Duodenal mucosa (tissue), 2 donors: ENCODE measurements at regions not wholly inside any gene's neighbourhood (a gene's known extent, or its start where the extent isn't known, plus 50 kb on each side); places are given as distances from the start of the nearest gene placed in this dataset.

Experiments used
- H3K27ac ChIP-seq: one replicate; pipeline ENCODE4 v1.7.0; 2013; ENCODE audit warnings: low read depth, low read length
- H3K27me3 ChIP-seq, 2 donors: one replicate each; pipeline ENCODE4 v1.7.0; 2013; ENCODE audit warnings: low read length in 2 of 2, control low read depth in 1 of 2; ENCODE audit not compliant: insufficient read depth in 2 of 2, control insufficient read depth in 1 of 2
- H3K36me3 ChIP-seq, 2 donors: one replicate each; pipeline ENCODE4 v1.7.0; 2013; ENCODE audit warnings: low read length in 2 of 2, control low read depth in 1 of 2; ENCODE audit not compliant: insufficient read depth in 2 of 2, control insufficient read depth in 1 of 2
- H3K4me1 ChIP-seq, 2 donors: one replicate each; pipeline ENCODE4 v1.7.0; 2013; ENCODE audit warnings: low read length in 2 of 2, control low read depth in 1 of 2; ENCODE audit not compliant: insufficient read depth in 2 of 2, control insufficient read depth in 1 of 2
- H3K4me3 ChIP-seq, 2 donors: one replicate each; pipeline ENCODE4 v1.7.0; 2013; ENCODE audit warnings: low read length in 2 of 2, low read depth in 1 of 2
- H3K9ac ChIP-seq, 2 donors: one replicate each; pipeline ENCODE4 v1.7.0; 2013; ENCODE audit warnings: low read length in 2 of 2, low read depth in 1 of 2
- H3K9me3 ChIP-seq, 2 donors: one replicate each; pipeline ENCODE4 v1.7.0; 2013; ENCODE audit warnings: low read length in 2 of 2, control low read depth in 1 of 2; ENCODE audit not compliant: control insufficient read depth in 1 of 2

- peak overlapping the region in 1 of 2 donors; percentile 29 for H3K4me3 ChIP-seq
- no peaks in the 10 kb centered on the region for H3K36me3 ChIP-seq
- H3K9ac ChIP-seq, result no peak overlapping the region
- no peaks in the 10 kb centered on the region for H3K27me3 ChIP-seq
- peak overlapping the region; percentile 20 for H3K27ac ChIP-seq
- H3K4me1 ChIP-seq, result peaks cover 8 to 10% of the 10 kb centered on the region in 2 donors
- no peaks in the 10 kb centered on the region for H3K9me3 ChIP-seq
Measured at GRCh38 chrX:39439906-39440798, 638.9 kb downstream of the MID1IP1 start.

- H3K27ac ChIP-seq, result peak overlapping the region; percentile 20
- peaks cover 8 to 10% of the 10 kb centered on the region in 2 donors for H3K4me1 ChIP-seq
- no peaks in the 10 kb centered on the region for H3K9me3 ChIP-seq
- no peaks in the 10 kb centered on the region for H3K27me3 ChIP-seq
- H3K36me3 ChIP-seq, result no peaks in the 10 kb centered on the region
- H3K4me3 ChIP-seq, result no peak overlapping the region
- H3K9ac ChIP-seq, result no peak overlapping the region
Measured at GRCh38 chrX:39440799-39441284, 639.6 kb downstream of the MID1IP1 start.

- no peak overlapping the region for H3K9ac ChIP-seq
- H3K27ac ChIP-seq, result no peak overlapping the region
- peaks cover 8 to 10% of the 10 kb centered on the region in 2 donors for H3K4me1 ChIP-seq
- no peak overlapping the region for H3K4me3 ChIP-seq
- H3K27me3 ChIP-seq, result no peaks in the 10 kb centered on the region
- no peaks in the 10 kb centered on the region for H3K36me3 ChIP-seq
- H3K9me3 ChIP-seq, result no peaks in the 10 kb centered on the region
Measured at GRCh38 chrX:39442332-39442731, 641.1 kb downstream of the MID1IP1 start.

- Histone ChIP-seq H3K27me3 (no peaks in the 10 kb centered on the region), H3K27ac (no peak overlapping the region), H3K4me3 (no peak overlapping the region), H3K4me1 (peaks cover 8 to 10% of the 10 kb centered on the region in 2 donors), H3K9me3 (no peaks in the 10 kb centered on the region), H3K9ac (no peak overlapping the region), H3K36me3 (no peaks in the 10 kb centered on the region)
Measured at GRCh38 chrX:39443240-39443639, 642.0 kb downstream of the MID1IP1 start.

- Histone ChIP-seq H3K4me1 (peaks cover under 1 to 3% of the 10 kb centered on the region in 2 donors), H3K4me3 (no peak overlapping the region), H3K9me3 (no peaks in the 10 kb centered on the region), H3K27me3 (no peaks in the 10 kb centered on the region), H3K9ac (no peak overlapping the region), H3K36me3 (no peaks in the 10 kb centered on the region), H3K27ac (no peak overlapping the region)
Measured at GRCh38 chrX:39445336-39445735, 644.1 kb downstream of the MID1IP1 start.

- Histone ChIP-seq H3K36me3 (no peaks in the 10 kb centered on the region), H3K27me3 (no peaks in the 10 kb centered on the region), H3K9ac (no peak overlapping the region), H3K9me3 (no peaks in the 10 kb centered on the region), H3K4me1 (no peaks in the 10 kb centered on the region), H3K4me3 (no peak overlapping the region), H3K27ac (no peak overlapping the region)
Measured at GRCh38 chrX:39449352-39449751, 648.1 kb downstream of the MID1IP1 start.

- Histone ChIP-seq H3K4me3 (no peak overlapping the region), H3K27me3 (no peaks in the 10 kb centered on the region)
Measured at GRCh38 chrX:39450234-39450977, 647.4 kb downstream of the BCOR start.

GRCh38 chrX:39451046-39451445 is 646.7 kb downstream of the BCOR start:
- H3K27me3 ChIP-seq, result no peaks in the 10 kb centered on the region
- no peak overlapping the region for H3K27ac ChIP-seq

More at GRCh38 chrX:39450234-39450977, 647.4 kb downstream of the BCOR start:
- Histone ChIP-seq H3K9ac (no peak overlapping the region), H3K36me3 (no peaks in the 10 kb centered on the region), H3K9me3 (no peaks in the 10 kb centered on the region), H3K27ac (no peak overlapping the region), H3K4me1 (no peaks in the 10 kb centered on the region)

GRCh38 chrX:39452401-39452800 is 645.4 kb downstream of the BCOR start:
- H3K4me3 ChIP-seq, result no peak overlapping the region
- no peaks in the 10 kb centered on the region for H3K27me3 ChIP-seq
- no peak overlapping the region for H3K9ac ChIP-seq
- H3K9me3 ChIP-seq, result no peaks in the 10 kb centered on the region
- no peaks in the 10 kb centered on the region for H3K36me3 ChIP-seq
- H3K27ac ChIP-seq, result no peak overlapping the region
- no peaks in the 10 kb centered on the region for H3K4me1 ChIP-seq

More at GRCh38 chrX:39451046-39451445, 646.7 kb downstream of the BCOR start:
- H3K4me3 ChIP-seq, result no peak overlapping the region
- no peaks in the 10 kb centered on the region for H3K36me3 ChIP-seq
- H3K9ac ChIP-seq, result no peak overlapping the region
- no peaks in the 10 kb centered on the region for H3K9me3 ChIP-seq
- H3K4me1 ChIP-seq, result no peaks in the 10 kb centered on the region
